SW480 (cell line): ENCODE measurements at regions not wholly inside any gene's neighbourhood (a gene's known extent, or its start where the extent isn't known, plus 50 kb on each side); places are given as distances from the start of the nearest gene placed in this dataset.

ENCODE experiments used
- DNase-seq: peaks from one replicate; pipeline ENCODE4 v3.0.0-alpha.2; 2016; ENCODE audit warnings: low spot score

DNA sequence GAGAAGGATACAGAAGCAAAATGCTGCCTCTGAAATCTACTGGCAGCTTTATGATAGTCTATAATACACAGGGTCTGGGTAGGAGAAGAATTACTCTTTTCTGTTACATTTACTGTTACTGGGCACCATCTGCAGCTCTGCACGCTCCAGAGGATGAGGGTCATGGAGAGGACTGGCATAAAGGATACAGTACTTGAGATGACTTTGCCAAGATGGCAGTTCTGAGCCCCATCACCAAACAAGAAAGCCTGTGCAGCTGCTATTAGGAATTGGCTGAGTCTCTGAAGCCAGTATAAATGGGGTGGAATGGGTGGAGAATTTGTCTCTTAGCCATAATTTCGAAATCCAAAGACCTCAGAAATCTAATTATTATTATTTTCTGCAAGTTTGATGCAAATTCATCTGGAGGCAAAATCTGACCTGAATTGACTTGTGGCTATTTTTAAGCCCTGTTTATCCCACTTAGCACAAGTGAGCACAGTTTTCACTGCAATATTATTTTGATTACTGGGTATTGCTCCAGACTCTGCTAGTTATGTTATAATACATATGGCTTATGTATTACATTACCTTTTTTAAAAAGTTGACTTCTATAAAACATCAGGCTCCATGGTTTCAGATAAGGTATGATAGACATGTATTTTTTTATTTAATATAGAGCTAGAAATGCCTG, 579.5 kb downstream of the MBD2 start:
- DNase-seq: no peak

GRCh38 chr18:53639687-53640086, 584.8 kb downstream of the MBD2 start:
- DNase-seq: no peak

DNA sequence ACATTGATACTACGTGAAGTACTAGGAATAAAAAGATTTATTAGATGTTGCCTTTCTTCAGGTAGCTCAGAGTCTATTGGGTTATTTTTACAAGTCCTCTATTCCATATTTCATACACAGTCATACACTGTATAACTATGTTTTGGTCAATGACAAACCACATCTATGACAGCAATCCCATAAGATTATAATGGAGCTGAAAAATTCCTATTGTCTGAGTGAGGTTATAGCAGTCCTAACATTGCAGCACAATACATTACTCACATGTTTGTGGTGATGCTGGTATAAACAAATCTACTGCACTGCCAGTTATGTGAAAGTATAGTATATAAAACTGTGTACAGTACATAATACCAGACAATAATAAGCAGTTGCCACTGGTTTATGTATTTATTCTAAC, 595.1 kb downstream of the MBD2 start:
- peak; percentile 42 for DNase-seq

GRCh38 chr18:53625997-53626599, 598.4 kb downstream of the MBD2 start:
- DNase-seq: no peak

DNA sequence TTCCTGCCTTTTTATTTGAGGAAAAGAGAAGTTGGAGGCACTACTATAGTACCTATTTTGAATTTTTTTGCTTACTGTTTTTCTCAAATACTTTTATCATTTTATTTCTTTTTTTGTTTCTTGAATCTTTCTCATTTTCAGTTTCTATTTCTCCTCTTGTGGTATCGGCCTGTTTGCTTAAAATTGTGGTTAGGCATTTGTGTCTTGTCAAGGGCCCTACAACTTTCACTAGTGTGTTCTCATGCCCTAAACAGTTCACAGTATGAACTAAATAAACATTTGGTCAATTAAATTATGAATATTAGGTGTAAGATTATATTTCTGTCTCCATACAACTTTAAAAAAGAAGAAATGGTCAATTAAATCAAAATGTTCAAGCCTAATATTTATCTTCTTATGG, 613.5 kb downstream of the MBD2 start:
- DNase-seq: no peak

- DNase-seq: no peak
Observed at GRCh38 chr18:53606792-53607191, 617.7 kb downstream of the MBD2 start.

DNA sequence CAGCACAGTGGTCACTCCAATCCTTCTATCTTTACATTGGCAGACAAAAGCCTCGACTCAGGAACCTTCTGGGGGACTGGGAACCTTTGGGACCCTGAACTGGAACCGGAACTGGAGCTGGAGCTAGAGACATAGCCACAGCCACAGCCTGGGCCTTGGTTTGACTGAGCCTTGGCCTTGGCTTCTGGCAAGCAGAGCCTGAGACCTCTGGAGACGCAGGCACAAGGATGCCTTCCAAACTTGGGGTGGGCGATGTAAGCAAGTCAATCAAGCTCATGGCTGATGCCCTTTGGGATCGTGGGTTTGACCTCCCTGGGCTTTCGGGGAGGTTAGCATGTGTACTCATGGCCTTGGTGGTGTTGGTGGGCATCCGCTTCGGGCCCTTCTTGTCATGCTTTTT, 619.3 kb downstream of the MBD2 start:
- no peak for DNase-seq

DNA sequence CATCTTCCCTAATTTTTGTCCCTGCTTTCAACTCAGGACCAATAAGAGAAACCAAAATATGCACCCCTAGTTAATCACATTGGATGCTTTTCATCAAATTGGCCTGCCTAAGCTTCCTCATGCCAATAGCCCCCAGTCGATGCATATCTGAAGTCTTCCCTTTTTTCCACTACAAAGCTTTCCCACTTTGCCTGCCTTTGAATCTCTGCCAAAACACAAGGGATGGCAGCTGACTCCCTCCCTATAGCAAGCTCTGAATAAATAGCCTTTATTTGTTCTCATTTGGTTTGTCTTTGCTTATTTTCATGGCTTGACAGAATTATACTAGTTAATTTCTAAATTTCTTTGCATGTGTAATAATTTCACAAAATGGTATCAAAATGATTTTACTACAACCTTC, 621.2 kb downstream of the MBD2 start:
- no peak for DNase-seq

GRCh38 chr18:53601344-53601743, 623.1 kb downstream of the MBD2 start:
- DNase-seq: no peak

DNA sequence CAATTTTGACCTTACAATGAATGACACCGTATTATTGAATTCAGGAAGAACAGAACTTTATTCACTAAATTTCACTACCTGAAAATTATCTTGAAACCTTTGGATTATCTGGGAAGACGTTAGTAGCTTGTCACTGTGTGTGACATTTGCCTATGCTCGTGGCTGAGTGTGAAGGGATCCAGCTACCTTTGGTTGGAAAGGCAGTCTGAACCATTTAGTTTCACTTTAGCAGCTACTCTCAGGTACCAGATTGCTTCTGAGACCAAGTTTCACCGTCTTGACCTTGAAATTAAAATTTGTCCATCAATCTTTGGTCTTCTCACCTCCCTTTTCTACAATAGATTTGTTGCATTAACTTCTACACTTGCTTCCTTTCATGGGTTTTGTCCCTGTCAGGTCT, 637.5 kb downstream of the MBD2 start:
- DNase-seq: no peak
